ENCODE measurements at regions not wholly inside any gene's neighbourhood (a gene's known extent, or its start where the extent isn't known, plus 50 kb on each side); places are given as distances from the start of the nearest gene placed in this dataset.
A peak's percentile ranks its signal among the peaks of the same experiment; 100 is the strongest.

DNA sequence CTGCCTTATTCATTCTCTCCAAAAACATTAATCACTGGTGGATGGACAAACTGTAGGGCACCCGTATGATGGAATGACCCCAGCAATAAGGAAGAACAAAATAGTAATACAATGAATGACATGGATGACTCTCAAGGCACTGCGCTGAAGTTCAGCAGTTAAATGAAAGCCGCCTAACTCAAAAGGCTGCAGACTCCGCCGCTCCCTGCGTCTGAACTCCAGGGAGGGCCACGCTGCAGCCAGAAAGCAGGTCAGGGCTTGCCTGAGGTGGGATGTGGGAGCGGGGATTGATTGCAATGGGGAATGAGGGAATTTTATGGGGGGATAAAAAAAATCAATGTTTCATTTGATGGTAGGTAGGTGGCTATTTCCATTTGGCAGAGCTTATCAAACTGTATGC, 86.5 kb upstream of the LAPTM4A start:
- H3K36me3 ChIP-seq, result no peaks in the 10 kb centered on the region
- H3K9me3 ChIP-seq, result no peaks in the 10 kb centered on the region
- no peak overlapping the region for H3K27ac ChIP-seq
- no peaks in the 10 kb centered on the region for H3K27me3 ChIP-seq
- DNase-seq, result no peak
- no peak overlapping the region for H3K4me3 ChIP-seq
- H3K4me1 ChIP-seq, result no peaks in the 10 kb centered on the region
- TF ChIP-seq, protein P1, sequence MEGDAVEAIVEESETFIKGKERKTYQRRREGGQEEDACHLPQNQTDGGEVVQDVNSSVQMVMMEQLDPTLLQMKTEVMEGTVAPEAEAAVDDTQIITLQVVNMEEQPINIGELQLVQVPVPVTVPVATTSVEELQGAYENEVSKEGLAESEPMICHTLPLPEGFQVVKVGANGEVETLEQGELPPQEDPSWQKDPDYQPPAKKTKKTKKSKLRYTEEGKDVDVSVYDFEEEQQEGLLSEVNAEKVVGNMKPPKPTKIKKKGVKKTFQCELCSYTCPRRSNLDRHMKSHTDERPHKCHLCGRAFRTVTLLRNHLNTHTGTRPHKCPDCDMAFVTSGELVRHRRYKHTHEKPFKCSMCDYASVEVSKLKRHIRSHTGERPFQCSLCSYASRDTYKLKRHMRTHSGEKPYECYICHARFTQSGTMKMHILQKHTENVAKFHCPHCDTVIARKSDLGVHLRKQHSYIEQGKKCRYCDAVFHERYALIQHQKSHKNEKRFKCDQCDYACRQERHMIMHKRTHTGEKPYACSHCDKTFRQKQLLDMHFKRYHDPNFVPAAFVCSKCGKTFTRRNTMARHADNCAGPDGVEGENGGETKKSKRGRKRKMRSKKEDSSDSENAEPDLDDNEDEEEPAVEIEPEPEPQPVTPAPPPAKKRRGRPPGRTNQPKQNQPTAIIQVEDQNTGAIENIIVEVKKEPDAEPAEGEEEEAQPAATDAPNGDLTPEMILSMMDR (IDR thresholded peaks at IDR 0.05), result no peak
- TF ChIP-seq POLR2A (IDR thresholded peaks at IDR 0.05), result no peak

DNA sequence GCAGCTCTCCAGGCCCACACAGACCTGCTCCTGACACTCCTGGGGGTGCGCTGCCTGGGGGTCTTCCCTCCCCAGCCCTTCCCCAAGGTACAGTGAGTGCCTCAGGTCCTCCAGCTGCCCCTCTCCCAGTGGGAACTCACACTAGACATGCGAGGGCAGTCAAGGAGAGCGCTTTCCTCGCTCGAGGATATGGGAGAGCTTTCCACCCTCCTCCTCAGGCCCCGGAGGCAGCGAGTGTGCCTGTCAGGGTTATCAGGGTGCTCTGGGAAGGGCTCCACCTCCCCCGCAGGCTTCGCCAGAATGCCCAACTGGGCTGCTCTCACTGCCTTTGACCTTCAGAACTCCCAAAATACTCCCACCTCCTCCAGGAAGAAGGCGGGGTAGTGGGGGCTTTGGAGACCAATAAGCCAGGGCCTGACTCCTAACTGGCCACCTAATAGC, 85.7 kb upstream of the LAPTM4A start:
- Histone ChIP-seq H3K9me3 (no peaks in the 10 kb centered on the region), H3K27ac (no peak overlapping the region), H3K27me3 (no peaks in the 10 kb centered on the region), H3K4me1 (no peaks in the 10 kb centered on the region), H3K36me3 (no peaks in the 10 kb centered on the region), H3K4me3 (no peak overlapping the region)
- no peak for DNase-seq
- TF ChIP-seq, protein P1 (IDR thresholded peaks at IDR 0.05), result no peak
- no peak for TF ChIP-seq POLR2A (IDR thresholded peaks at IDR 0.05)

DNA sequence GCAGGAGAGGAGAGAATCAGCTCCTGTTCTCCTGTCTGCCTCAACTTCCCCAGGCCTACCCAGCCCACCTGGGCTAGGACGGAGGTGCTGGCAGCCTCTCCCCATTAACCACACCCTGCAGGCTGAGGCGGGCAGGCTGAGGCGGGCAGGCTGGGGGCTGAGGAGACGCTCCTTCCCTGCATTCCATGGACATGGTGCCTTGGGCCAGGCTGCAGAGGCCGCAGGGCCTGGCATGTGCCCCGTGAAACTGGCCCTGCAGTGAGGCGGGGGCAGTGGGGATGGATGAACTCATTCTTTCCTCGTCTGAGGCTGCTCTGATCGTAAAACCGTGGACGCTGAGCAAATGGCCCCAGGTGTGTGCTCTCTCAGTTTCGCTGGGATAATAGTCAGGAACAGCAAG, 84.7 kb upstream of the LAPTM4A start:
- no peak for DNase-seq
- Histone ChIP-seq H3K27ac (no peak overlapping the region), H3K4me1 (peaks cover 0 to 3% (median 0%) of the 10 kb centered on the region in 4 donors), H3K27me3 (no peaks in the 10 kb centered on the region), H3K9me3 (no peaks in the 10 kb centered on the region), H3K4me3 (no peak overlapping the region), H3K36me3 (no peaks in the 10 kb centered on the region)
- no peak for TF ChIP-seq POLR2A (IDR thresholded peaks at IDR 0.05)
- TF ChIP-seq, protein P1 (IDR thresholded peaks at IDR 0.05), result no peak

DNA sequence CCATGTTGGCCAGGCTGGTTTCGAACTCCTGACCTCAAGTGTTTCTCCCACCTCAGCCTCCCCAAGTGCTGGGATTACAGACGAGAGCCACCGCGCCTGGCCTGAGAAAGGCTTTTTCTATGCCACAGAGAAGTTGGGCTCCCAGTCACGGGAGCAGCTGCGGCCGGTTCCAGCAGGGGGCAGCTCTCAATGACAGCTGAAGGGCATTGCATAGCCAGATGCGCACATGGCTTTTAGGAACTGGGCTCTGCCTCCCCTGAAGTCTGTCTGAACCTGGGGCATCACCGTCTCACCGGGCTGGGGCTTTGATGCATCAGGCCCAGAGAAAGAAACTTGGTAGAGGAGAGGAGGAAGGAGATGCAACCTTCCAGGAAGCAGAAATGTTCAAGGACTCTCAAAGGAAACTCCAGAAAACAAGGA, 84.2 kb upstream of the LAPTM4A start:
- TF ChIP-seq, protein P1 (IDR thresholded peaks at IDR 0.05), result peak in 4 of 6 experiments; percentile 45 to 84 (median 76)
- peak; percentile 8 to 13 for TF ChIP-seq POLR2A (IDR thresholded peaks at IDR 0.05)
- peak; percentile 26 to 83 (median 81) for DNase-seq
- Histone ChIP-seq H3K27ac (no peak overlapping the region), H3K36me3 (no peaks in the 10 kb centered on the region), H3K9me3 (no peaks in the 10 kb centered on the region), H3K4me3 (no peak overlapping the region), H3K4me1 (peaks cover 0 to 8% (median 0%) of the 10 kb centered on the region in 4 donors), H3K27me3 (no peaks in the 10 kb centered on the region)

DNA sequence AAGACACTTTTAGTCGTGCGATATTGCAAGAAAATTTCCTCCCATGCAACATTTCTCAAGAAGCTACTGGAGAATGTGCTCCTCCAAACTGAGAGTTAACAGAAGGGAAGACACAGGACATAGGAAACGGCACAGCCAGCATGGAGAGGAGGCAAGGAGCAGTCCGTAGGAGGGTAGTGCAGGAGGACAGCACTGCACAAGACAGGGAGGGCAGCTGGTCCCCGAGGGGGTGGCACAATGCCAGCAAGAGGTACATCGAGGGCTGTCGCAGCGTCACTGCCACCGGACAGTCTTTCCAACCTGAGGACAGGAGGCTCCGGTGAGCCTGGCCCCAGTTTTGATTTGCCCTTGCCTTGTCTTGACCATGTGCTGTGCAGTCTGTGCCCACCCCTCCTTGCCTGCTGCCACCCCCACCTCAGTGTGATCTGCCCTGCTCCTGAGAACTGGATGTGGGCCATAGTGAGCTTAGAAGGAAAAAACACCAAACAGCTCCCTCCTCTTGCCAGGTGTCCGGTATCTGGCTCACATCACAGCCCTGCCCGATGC, 81.6 kb upstream of the LAPTM4A start:
- no peak overlapping the region for H3K27ac ChIP-seq
- no peak for DNase-seq
- H3K27me3 ChIP-seq, result no peaks in the 10 kb centered on the region
- H3K4me3 ChIP-seq, result no peak overlapping the region
- no peaks in the 10 kb centered on the region for H3K36me3 ChIP-seq
- TF ChIP-seq POLR2A (IDR thresholded peaks at IDR 0.05), result no peak
- TF ChIP-seq, protein P1 (IDR thresholded peaks at IDR 0.05), result no peak
- peaks cover 0 to 19% (median 0%) of the 10 kb centered on the region in 4 donors for H3K4me1 ChIP-seq
- H3K9me3 ChIP-seq, result no peaks in the 10 kb centered on the region
